ENCODE measurements at regions not wholly inside any gene's neighbourhood (a gene's known extent, or its start where the extent isn't known, plus 50 kb on each side); places are given as distances from the start of the nearest gene placed in this dataset.

DNA sequence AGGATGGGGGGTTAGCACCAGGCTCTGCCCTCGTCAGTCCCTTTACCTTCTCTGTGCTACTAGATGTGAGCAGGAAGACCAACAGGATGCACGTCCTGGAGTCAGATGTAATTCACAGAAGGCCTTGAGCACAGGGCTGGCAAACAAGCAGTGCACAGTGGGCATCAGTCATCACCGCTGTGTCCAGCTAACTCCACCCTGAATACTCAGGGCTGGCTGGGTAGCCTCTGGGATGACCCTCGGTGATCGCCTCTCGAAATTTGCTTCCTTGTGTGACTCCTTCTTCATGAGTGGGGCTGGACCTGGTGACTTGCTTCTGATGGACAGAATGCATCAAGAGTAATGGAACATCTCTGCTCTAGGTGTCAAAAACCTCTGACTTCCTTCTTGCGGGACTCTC lies 92.2 kb upstream of the TMPRSS2 start:
- no peak for TF ChIP-seq GATA2 (IDR thresholded peaks at IDR 0.05; ENCODE audit: low read depth, low read length)
- TF ChIP-seq GATA3 (IDR thresholded peaks at IDR 0.05; ENCODE audit: low read depth, low read length), result no peak
